Neural progenitor cell (in vitro differentiated cells): ENCODE measurements at regions not wholly inside any gene's neighbourhood (a gene's known extent, or its start where the extent isn't known, plus 50 kb on each side); places are given as distances from the start of the nearest gene placed in this dataset.

Experiments used
- DNase-seq: peaks from one replicate; pipeline ENCODE4 v3.0.0-alpha.2; 2016; ENCODE audit warnings: low spot score
- H2AFZ ChIP-seq: fragments of 200-600 bp; sonication (generic); replicated peaks from 2 replicates; pipeline ENCODE4 v1.6.1; 2016; ENCODE audit warnings: antibody characterized with exemption
- H3F3A ChIP-seq: fragments of 200-600 bp; sonication (generic); 2 replicates; pipeline ENCODE4 v1.6.1; 2016; ENCODE audit warnings: antibody characterized with exemption, low read depth
- H3K27ac ChIP-seq: fragments of 200-600 bp; sonication (generic); 2 replicates; pipeline ENCODE4 v1.5.1; 2016; ENCODE audit warnings: mild to moderate bottlenecking
- H3K27me3 ChIP-seq: fragments of 200-600 bp; sonication (generic); 2 replicates; pipeline ENCODE4 v1.6.1; 2016; ENCODE audit warnings: mild to moderate bottlenecking, moderate library complexity
- H3K36me3 ChIP-seq: fragments of 200-600 bp; sonication (generic); 2 replicates; pipeline ENCODE4 v1.5.1; 2016
- H3K4me1 ChIP-seq: fragments of 200-600 bp; sonication (generic); 2 replicates; pipeline ENCODE4 v1.6.1; 2016; ENCODE audit warnings: mixed run types
- H3K4me2 ChIP-seq: fragments of 200-600 bp; sonication (generic); 2 replicates; pipeline ENCODE4 v1.6.1; 2016
- H3K4me3 ChIP-seq: fragments of 200-600 bp; sonication (generic); 2 replicates; pipeline ENCODE4 v1.5.1; 2016
- H3K79me2 ChIP-seq: fragments of 200-600 bp; sonication (generic); 2 replicates; pipeline ENCODE4 v1.6.1; 2016; ENCODE audit warnings: low read depth
- H3K9ac ChIP-seq: fragments of 200-600 bp; sonication (generic); 2 replicates; pipeline ENCODE4 v1.6.1; 2016
- H3K9me3 ChIP-seq: fragments of 200-600 bp; sonication (generic); 2 replicates; pipeline ENCODE4 v1.5.1; 2016; ENCODE audit warnings: low read depth
- H4K20me1 ChIP-seq: fragments of 200-600 bp; sonication (generic); 2 replicates; pipeline ENCODE4 v1.6.1; 2016; ENCODE audit warnings: low read depth
- H3K27ac Mint-ChIP-seq: 3 replicates; pipeline ENCODE4 v1.8.0; 2021; ENCODE audit warnings: mixed read lengths
- H3K27me3 Mint-ChIP-seq: 2 replicates; pipeline ENCODE4 v1.8.0; 2022; ENCODE audit warnings: low read depth, mild to moderate bottlenecking, inconsistent platforms, moderate library complexity, mixed read lengths; ENCODE audit not compliant: insufficient read depth
- H3K36me3 Mint-ChIP-seq: 3 replicates; pipeline ENCODE4 v1.8.0; 2021; ENCODE audit warnings: mixed read lengths
- H3K4me1 Mint-ChIP-seq: 3 replicates; pipeline ENCODE4 v1.8.0; 2021; ENCODE audit warnings: mixed read lengths
- H3K4me3 Mint-ChIP-seq: 3 replicates; pipeline ENCODE4 v1.8.0; 2021; ENCODE audit warnings: mild to moderate bottlenecking, moderate library complexity, mixed read lengths
- H3K9me3 Mint-ChIP-seq: 3 replicates; pipeline ENCODE4 v1.8.0; 2020; ENCODE audit warnings: mixed read lengths
- CTCF ChIP-seq: fragments of 200-600 bp; sonication (generic); IDR thresholded peaks from 2 replicates; pipeline ENCODE4 v1.5.1; 2017; ENCODE audit warnings: antibody characterized with exemption, mild to moderate bottlenecking
- EZH2 ChIP-seq: fragments of 200-600 bp; sonication (generic); IDR thresholded peaks from 2 replicates; pipeline ENCODE4 v1.6.1; 2017; ENCODE audit warnings: antibody characterized with exemption, mild to moderate bottlenecking, moderate library complexity
- EZH2phosphoT487 ChIP-seq: fragments of 200-600 bp; sonication (generic); IDR thresholded peaks from 2 replicates; pipeline ENCODE4 v1.6.1; 2017; ENCODE audit warnings: antibody characterized with exemption

GRCh38 chr5:3957658-3958057, 362.0 kb downstream of the IRX1 start:
- H3K79me2 ChIP-seq, result no peaks in the 10 kb centered on the region
- Mint-ChIP-seq H3K36me3 (no peaks in the 10 kb centered on the region), H3K27me3 (peaks cover 2% of the 10 kb centered on the region), H3K27ac (no peak overlapping the region), H3K4me1 (peaks cover 5% of the 10 kb centered on the region), H3K4me3 (no peak overlapping the region), H3K9me3 (peaks cover 2% of the 10 kb centered on the region)
- no peaks in the 10 kb centered on the region for H3K36me3 ChIP-seq
- no peaks in the 10 kb centered on the region for H3F3A ChIP-seq
- H3K9ac ChIP-seq, result no peak overlapping the region
- no peak for DNase-seq
- no peaks in the 10 kb centered on the region for H4K20me1 ChIP-seq
- no peaks in the 10 kb centered on the region for H3K4me1 ChIP-seq
- no peaks in the 10 kb centered on the region for H3K9me3 ChIP-seq
- no peak for TF ChIP-seq CTCF
- TF ChIP-seq EZH2, result no peak
- TF ChIP-seq EZH2phosphoT487, result no peak
- H3K4me2 ChIP-seq, result no peak overlapping the region
- no peak overlapping the region for H3K4me3 ChIP-seq
- no peak overlapping the region for H3K27ac ChIP-seq
- H3K27me3 ChIP-seq, result no peaks in the 10 kb centered on the region
- no peak overlapping the region for H2AFZ ChIP-seq

GRCh38 chr5:3958389-3958788, 362.8 kb downstream of the IRX1 start:
- Mint-ChIP-seq H3K36me3 (no peaks in the 10 kb centered on the region), H3K4me3 (no peak overlapping the region), H3K4me1 (peaks cover 5% of the 10 kb centered on the region), H3K9me3 (peaks cover 2% of the 10 kb centered on the region), H3K27me3 (peaks cover 5% of the 10 kb centered on the region), H3K27ac (no peak overlapping the region)
- H4K20me1 ChIP-seq, result no peaks in the 10 kb centered on the region
- no peaks in the 10 kb centered on the region for H3K9me3 ChIP-seq
- H3K79me2 ChIP-seq, result no peaks in the 10 kb centered on the region
- no peak overlapping the region for H3K27ac ChIP-seq
- TF ChIP-seq CTCF (no peak), EZH2 (no peak), EZH2phosphoT487 (no peak)
- no peaks in the 10 kb centered on the region for H3K36me3 ChIP-seq
- H3K4me3 ChIP-seq, result no peak overlapping the region
- no peak overlapping the region for H2AFZ ChIP-seq
- H3K9ac ChIP-seq, result no peak overlapping the region
- H3K27me3 ChIP-seq, result no peaks in the 10 kb centered on the region
- H3K4me2 ChIP-seq, result no peak overlapping the region
- H3K4me1 ChIP-seq, result no peaks in the 10 kb centered on the region
- DNase-seq, result no peak
- no peaks in the 10 kb centered on the region for H3F3A ChIP-seq

GRCh38 chr5:3962113-3962512, 366.5 kb downstream of the IRX1 start:
- Histone ChIP-seq H3K4me2 (no peak overlapping the region), H3K4me1 (no peaks in the 10 kb centered on the region), H3K27ac (no peak overlapping the region), H3F3A (no peaks in the 10 kb centered on the region), H3K4me3 (no peak overlapping the region), H3K9me3 (no peaks in the 10 kb centered on the region), H2AFZ (no peak overlapping the region), H3K36me3 (no peaks in the 10 kb centered on the region), H3K79me2 (no peaks in the 10 kb centered on the region), H3K27me3 (no peaks in the 10 kb centered on the region), H3K9ac (no peak overlapping the region), H4K20me1 (no peaks in the 10 kb centered on the region)
- no peaks in the 10 kb centered on the region for H3K36me3 Mint-ChIP-seq
- peaks cover 4% of the 10 kb centered on the region for H3K27me3 Mint-ChIP-seq
- peaks cover 5% of the 10 kb centered on the region for H3K4me1 Mint-ChIP-seq
- TF ChIP-seq EZH2phosphoT487 (no peak), CTCF (no peak), EZH2 (no peak)
- H3K27ac Mint-ChIP-seq, result peak overlapping the region; percentile 64
- peaks cover 2% of the 10 kb centered on the region for H3K9me3 Mint-ChIP-seq
- no peak for DNase-seq
- H3K4me3 Mint-ChIP-seq, result no peak overlapping the region
